EH (cell line): ENCODE measurements at regions not wholly inside any gene's neighbourhood (a gene's known extent, or its start where the extent isn't known, plus 50 kb on each side); places are given as distances from the start of the nearest gene placed in this dataset.
A peak's percentile ranks its signal among the peaks of the same experiment; 100 is the strongest.

Experiments
- DNase-seq: peaks from one replicate; pipeline ENCODE4 v3.0.0-alpha.2; 2015; ENCODE audit warnings: low read depth

GRCh38 chr3:154060238-154061000 is 60.8 kb upstream of the ARHGEF26 start:
- peak; percentile 17 for DNase-seq

GRCh38 chr3:154061001-154061370 is 60.2 kb upstream of the ARHGEF26 start:
- no peak for DNase-seq

GRCh38 chr3:154062513-154062912 is 58.7 kb upstream of the ARHGEF26 start:
- no peak for DNase-seq

GRCh38 chr3:154071146-154071545 is 50.0 kb upstream of the ARHGEF26 start:
- DNase-seq: no peak
